IMR-90 (cell line): ENCODE measurements at regions not wholly inside any gene's neighbourhood (a gene's known extent, or its start where the extent isn't known, plus 50 kb on each side); places are given as distances from the start of the nearest gene placed in this dataset.

Experiments
- ATAC-seq: fragments of 200-7000 bp; cut with Tn5 transposase; 2 replicates; pipeline ENCODE4 v1.9.1; 2020; ENCODE audit warnings: low read depth, mild to moderate bottlenecking, moderate library complexity
- BruUV-seq: library from RNA; stranded (reverse); fragments of 400-500 nt; replicated peaks from 2 replicates; lab custom pipeline; 2021; lab: Mats Ljungman, UMichigan
- CTCF ChIA-PET: fragments of 300-600 bp; formaldehyde crosslinking; extraction: SDS; loops from one replicate; lab custom pipeline; 2021; ENCODE audit warnings: antibody characterized with exemption; lab: Yijun Ruan, JAX
- POLR2A ChIA-PET: fragments of 300-600 bp; sonication (Branson Sonifier 250); formaldehyde crosslinking; loops from one replicate; lab custom pipeline; 2022; ENCODE audit warnings: antibody characterized with exemption; ENCODE audit not compliant: unreplicated experiment; lab: Charles Lee
- DNase-seq: peaks from one replicate; pipeline ENCODE4 v3.0.0; 2013
- H2AFZ ChIP-seq: replicated peaks from 2 replicates; pipeline ENCODE3; 2013; ENCODE audit warnings: low read length, mild to moderate bottlenecking; ENCODE audit not compliant: poor library complexity
- H2AK5ac ChIP-seq: 2 replicates; pipeline ENCODE4 v1.6.1; 2013; ENCODE audit warnings: low read depth, low read length, inconsistent platforms
- H2AK9ac ChIP-seq: replicated peaks from 2 replicates; pipeline ENCODE3; 2013; ENCODE audit warnings: mild to moderate bottlenecking, low read depth, low read length, moderate library complexity; ENCODE audit not compliant: poor library complexity
- H2BK120ac ChIP-seq: 2 replicates; pipeline ENCODE4 v1.6.1; 2013; ENCODE audit warnings: low read depth, low read length, inconsistent platforms
- H2BK15ac ChIP-seq: 3 replicates; pipeline ENCODE4 v1.6.1; 2013; ENCODE audit warnings: low read depth, low read length, inconsistent platforms
- H2BK20ac ChIP-seq: 2 replicates; pipeline ENCODE4 v1.6.1; 2013; ENCODE audit warnings: low read depth, mild to moderate bottlenecking, inconsistent platforms, low read length, moderate library complexity
- H2BK5ac ChIP-seq: 2 replicates; pipeline ENCODE4 v1.6.1; 2013; ENCODE audit warnings: mild to moderate bottlenecking, low read depth, low read length, inconsistent platforms; ENCODE audit not compliant: poor library complexity, severe bottlenecking
- H3K14ac ChIP-seq: replicated peaks from 2 replicates; pipeline ENCODE4 v1.6.1; 2013; ENCODE audit warnings: low read depth, low read length, inconsistent platforms
- H3K18ac ChIP-seq: 2 replicates; pipeline ENCODE4 v1.6.1; 2013; ENCODE audit warnings: low read depth, low read length, control low read depth
- H3K23ac ChIP-seq: 2 replicates; pipeline ENCODE4 v1.6.1; 2013; ENCODE audit warnings: low read depth, low read length, inconsistent platforms
- H3K27ac ChIP-seq: 2 replicates; pipeline ENCODE4 v1.5.1; 2013; ENCODE audit warnings: mild to moderate bottlenecking, control low read depth, low read length; ENCODE audit not compliant: insufficient read depth
- H3K27me3 ChIP-seq: 2 replicates; pipeline ENCODE4 v1.6.1; 2013; ENCODE audit warnings: low read length; ENCODE audit not compliant: control insufficient read depth, insufficient read depth
- H3K36me3 ChIP-seq: 2 replicates; pipeline ENCODE4 v1.6.1; 2013; ENCODE audit warnings: low read length, mixed read lengths; ENCODE audit not compliant: control insufficient read depth, insufficient read depth
- H3K4ac ChIP-seq: 2 replicates; pipeline ENCODE4 v1.6.1; 2013; ENCODE audit warnings: low read depth, low read length, inconsistent platforms
- H3K4me1 ChIP-seq: 2 replicates; pipeline ENCODE4 v1.6.1; 2013; ENCODE audit warnings: low read length, mixed read lengths; ENCODE audit not compliant: control insufficient read depth, insufficient read depth
- H3K4me2 ChIP-seq: 2 replicates; pipeline ENCODE4 v1.6.1; 2013; ENCODE audit warnings: low read depth, mild to moderate bottlenecking, control low read depth, low read length, moderate library complexity
- H3K4me3 ChIP-seq: 2 replicates; pipeline ENCODE4 v1.5.1; 2013; ENCODE audit warnings: low read depth, mild to moderate bottlenecking, control low read depth, low read length, moderate library complexity; ENCODE audit not compliant: insufficient read depth
- H3K56ac ChIP-seq: 2 replicates; pipeline ENCODE4 v1.6.1; 2013; ENCODE audit warnings: low read length, inconsistent platforms; ENCODE audit not compliant: insufficient read depth; ENCODE audit errors: extremely low read depth
- H3K79me1 ChIP-seq, 2 experiments: 2 replicates each; pipeline ENCODE4 v1.6.1; 2013; ENCODE audit warnings: low read length in 2 of 2, inconsistent platforms in 1 of 2, low read depth in 1 of 2
- H3K9ac ChIP-seq: 2 replicates; pipeline ENCODE4 v1.6.1; 2013; ENCODE audit warnings: low read depth, low read length, control low read depth
- H3K9me1 ChIP-seq: 2 replicates; pipeline ENCODE4 v1.6.1; 2013; ENCODE audit warnings: low read length, inconsistent platforms; ENCODE audit not compliant: insufficient read depth
- H3K9me3 ChIP-seq: 2 replicates; pipeline ENCODE4 v1.6.1; 2013; ENCODE audit warnings: low read length; ENCODE audit not compliant: control insufficient read depth, insufficient read depth
- H4K20me1 ChIP-seq: 2 replicates; pipeline ENCODE4 v1.6.1; 2013; ENCODE audit warnings: low read length, inconsistent platforms; ENCODE audit not compliant: insufficient read depth
- H4K5ac ChIP-seq: 2 replicates; pipeline ENCODE4 v1.6.1; 2013; ENCODE audit warnings: mild to moderate bottlenecking, low read depth, low read length, control low read depth
- H4K8ac ChIP-seq, 2 experiments: 2 replicates each; pipeline ENCODE4 v1.6.1; 2013; ENCODE audit warnings: low read depth in 2 of 2, low read length in 2 of 2, control low read depth in 1 of 2, inconsistent platforms in 1 of 2
- H4K91ac ChIP-seq: 2 replicates; pipeline ENCODE4 v1.6.1; 2013; ENCODE audit warnings: low read depth, low read length, inconsistent platforms; ENCODE audit not compliant: insufficient read depth
- MXI1 ChIP-seq: IDR thresholded peaks from 2 replicates; pipeline ENCODE4 v1.6.1; 2012; ENCODE audit warnings: low read depth, mild to moderate bottlenecking, low read length, moderate library complexity, borderline replicate concordance
- WGBS, 2 experiments: methylation state at CpG; one replicate each; pipeline versions ENCODE4 v1.1.5 to v1.1.7; 2013; ENCODE audit warnings: missing lambda C conversion rate in 2 of 2; ENCODE audit not compliant: insufficient read length in 1 of 2; ENCODE audit errors: extremely low coverage in 2 of 2; 5-methylcytosine and 5-hydroxymethylcytosine counted together
- dilution Hi-C: fragments of 300-500 bp; cut with HindIII; formaldehyde crosslinking; loops from one replicate; pipeline ENCODE4 v1.14.3; 2018; ENCODE audit warnings: low sequenced_read_pairs; ENCODE audit not compliant: unreplicated experiment
- in situ Hi-C: fragments of 300-500 bp; cut with MboI; formaldehyde crosslinking; loops from 3 replicates; pipeline ENCODE4 v1.14.3; 2019; ENCODE audit warnings: low sequenced_read_pairs, inconsistent platforms, mixed read lengths
- intact Hi-C: fragments of 100-400 bp; cut with micrococcal nuclease; formaldehyde crosslinking; loops from 2 replicates; pipeline ENCODE4 v1.10.0; 2022

GRCh38 chr5:4424895-4425294 lies 715.2 kb upstream of the ADAMTS16 start:
- H3K9me1 ChIP-seq = no peaks in the 10 kb centered on the region
- no peak overlapping the region for H3K18ac ChIP-seq
- H2BK5ac ChIP-seq = no peak overlapping the region
- ChIA-PET POLR2A (no interaction called here), CTCF (no interaction called here)
- H4K91ac ChIP-seq = no peak overlapping the region
- no CpG with 5 or more reads among the region's 4 CpGs for WGBS, 2 experiments
- no peaks in the 10 kb centered on the region for H3K4me1 ChIP-seq
- no peak overlapping the region for H2AK9ac ChIP-seq
- DNase-seq (no peak), ATAC-seq (no peak)
- no peak overlapping the region for H3K23ac ChIP-seq
- peaks cover 11% of the 10 kb centered on the region; the same call in 1 of the 2 replicates for H3K9me3 ChIP-seq
- H2BK120ac ChIP-seq = no peak overlapping the region
- no peak overlapping the region for H3K14ac ChIP-seq
- no peak overlapping the region for H3K4me2 ChIP-seq
- no peak overlapping the region for H2BK15ac ChIP-seq
- intact Hi-C loops (no loop called here), dilution Hi-C loops (no loop called here), in situ Hi-C loops (no loop called here)
- H4K5ac ChIP-seq = no peak overlapping the region
- no peak overlapping the region for H3K56ac ChIP-seq
- no peak for TF ChIP-seq MXI1
- H3K27ac ChIP-seq = no peak overlapping the region
- no peak overlapping the region for H2BK20ac ChIP-seq
- no peaks in the 10 kb centered on the region for H3K79me1 ChIP-seq
- H3K9ac ChIP-seq = no peak overlapping the region
- BruUV-seq = no TSS peak
- H2AK5ac ChIP-seq = no peak overlapping the region
- no peaks in the 10 kb centered on the region for H3K36me3 ChIP-seq
- no peak overlapping the region for H3K4me3 ChIP-seq
- no peak overlapping the region for H4K8ac ChIP-seq
- H3K4ac ChIP-seq = no peak overlapping the region
- no peak overlapping the region for H2AFZ ChIP-seq
- no peaks in the 10 kb centered on the region for H3K27me3 ChIP-seq
- H4K20me1 ChIP-seq = no peaks in the 10 kb centered on the region
